Hepatocyte (in vitro differentiated cells): ENCODE measurements at regions not wholly inside any gene's neighbourhood (a gene's known extent, or its start where the extent isn't known, plus 50 kb on each side); places are given as distances from the start of the nearest gene placed in this dataset.

Experiments used
- CTCF ChIP-seq: fragments of 200-600 bp; sonication (generic); IDR thresholded peaks from 2 replicates; pipeline ENCODE4 v1.5.1; 2016; ENCODE audit warnings: antibody characterized with exemption, mild to moderate bottlenecking; ENCODE audit not compliant: poor library complexity
- EZH2phosphoT487 ChIP-seq: fragments of 200-600 bp; sonication (generic); IDR thresholded peaks from one replicate; pipeline ENCODE4 v1.6.1; 2018; ENCODE audit warnings: antibody characterized with exemption, mild to moderate bottlenecking, low read depth, moderate library complexity; ENCODE audit not compliant: unreplicated experiment, severe bottlenecking

- TF ChIP-seq CTCF, result no peak
- TF ChIP-seq EZH2phosphoT487, result no peak
Observed at GRCh38 chr3:145087038-145087437, 1073.9 kb downstream of the PLOD2 start.
